GM19468 (cell line): ENCODE measurements at regions not wholly inside any gene's neighbourhood (a gene's known extent, or its start where the extent isn't known, plus 50 kb on each side); places are given as distances from the start of the nearest gene placed in this dataset.

Experiments used
- ATAC-seq: cut with Tn5 transposase; IDR thresholded peaks from one replicate; pipeline ENCODE4 v1.9.1; 2021; ENCODE audit warnings: mild to moderate bottlenecking, moderate library complexity, moderate number of reproducible peaks; ENCODE audit not compliant: unreplicated experiment; ENCODE audit errors: extremely low read depth

DNA sequence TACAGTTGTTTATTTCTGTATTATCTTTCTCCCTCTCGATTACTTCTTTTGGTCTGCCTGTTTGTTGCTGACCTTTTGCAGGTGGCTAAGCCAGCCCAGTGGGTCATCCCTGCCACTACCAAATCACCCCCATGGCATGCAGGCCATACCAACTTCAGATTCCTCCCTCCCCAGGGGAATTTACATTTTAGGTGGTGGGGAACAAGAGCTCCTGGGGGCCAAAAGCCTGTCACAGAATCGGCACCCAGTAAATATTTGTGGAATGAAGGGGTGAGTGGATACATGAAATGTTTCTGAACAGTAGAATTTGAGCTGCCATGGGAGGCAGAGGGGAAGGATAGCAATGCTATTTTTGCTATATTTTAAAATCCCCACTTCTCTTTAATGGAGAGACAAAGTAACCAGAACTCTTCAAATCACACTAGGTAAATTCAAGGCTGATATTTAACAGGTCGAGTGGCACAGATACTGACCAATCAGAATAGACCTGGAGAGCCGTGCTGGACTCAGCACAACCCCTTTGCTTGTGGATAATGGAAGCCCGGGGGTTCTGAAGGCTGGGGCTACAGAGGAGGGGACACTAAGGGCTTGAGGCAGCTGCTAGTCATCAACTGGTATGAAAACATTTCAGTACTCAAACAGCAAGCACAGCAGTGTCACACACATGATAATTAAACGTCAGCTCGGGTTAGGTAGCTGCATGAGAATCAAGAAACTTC lies 54.3 kb upstream of the SMAD3 start:
- ATAC-seq: no peak

DNA sequence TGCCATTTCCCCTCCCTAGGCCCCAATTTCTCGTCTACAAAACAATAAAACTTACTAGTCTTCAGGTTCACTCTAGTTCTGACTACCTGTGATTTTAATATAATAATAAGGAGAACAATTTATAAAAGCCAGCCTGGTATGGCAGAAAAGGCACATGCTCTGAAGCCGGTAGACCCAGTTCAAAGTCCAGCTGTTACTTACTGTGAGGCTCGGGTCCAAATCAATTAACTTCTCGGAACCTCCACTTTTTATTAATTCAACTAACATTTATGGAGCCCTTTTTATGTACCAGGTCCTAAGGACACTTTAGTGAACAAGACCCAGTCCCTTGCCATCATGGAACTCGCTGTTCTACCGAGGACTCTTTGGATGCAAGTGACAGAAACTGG lies 53.8 kb upstream of the SMAD3 start:
- ATAC-seq: no peak

DNA sequence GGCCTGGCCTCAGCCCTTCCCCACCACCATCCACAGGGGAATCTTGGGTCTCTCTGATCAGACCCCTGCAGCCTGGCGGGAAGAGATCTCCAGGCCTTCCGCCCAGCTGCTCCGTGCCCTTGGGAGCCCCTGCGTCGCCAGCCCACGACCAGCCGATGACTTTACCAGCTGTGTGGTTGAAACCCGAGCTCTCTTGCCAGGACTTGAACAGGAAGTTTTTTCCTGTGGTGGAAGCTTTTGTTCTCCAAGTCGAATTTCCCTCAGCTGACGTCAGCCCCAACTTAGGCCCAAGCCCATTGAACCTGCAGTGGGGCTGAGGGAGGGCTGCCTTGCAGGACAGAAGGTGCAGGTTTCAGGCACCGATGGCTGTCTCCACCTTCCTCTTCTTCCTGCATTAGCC lies 51.7 kb upstream of the SMAD3 start:
- no peak for ATAC-seq
